OCI-LY1 (cell line): ENCODE measurements at regions not wholly inside any gene's neighbourhood (a gene's known extent, or its start where the extent isn't known, plus 50 kb on each side); places are given as distances from the start of the nearest gene placed in this dataset.

Experiments
- EZH2 ChIP-seq: fragments of 200-600 bp; sonication (generic), shearing (Covaris generic); IDR thresholded peaks from 2 replicates; pipeline ENCODE4 v1.8.0; 2017; ENCODE audit warnings: borderline replicate concordance, mixed run types, mild to moderate bottlenecking, antibody characterized with exemption, low read length, moderate library complexity, mixed read lengths
- TF ChIP-seq, protein P1 (sequence below): fragments of 200-600 bp; sonication (generic), shearing (Covaris generic); IDR thresholded peaks from 2 replicates; pipeline ENCODE4 v1.5.1; 2017; ENCODE audit warnings: mild to moderate bottlenecking, antibody characterized with exemption, low read length, moderate library complexity, mixed read lengths

DNA sequence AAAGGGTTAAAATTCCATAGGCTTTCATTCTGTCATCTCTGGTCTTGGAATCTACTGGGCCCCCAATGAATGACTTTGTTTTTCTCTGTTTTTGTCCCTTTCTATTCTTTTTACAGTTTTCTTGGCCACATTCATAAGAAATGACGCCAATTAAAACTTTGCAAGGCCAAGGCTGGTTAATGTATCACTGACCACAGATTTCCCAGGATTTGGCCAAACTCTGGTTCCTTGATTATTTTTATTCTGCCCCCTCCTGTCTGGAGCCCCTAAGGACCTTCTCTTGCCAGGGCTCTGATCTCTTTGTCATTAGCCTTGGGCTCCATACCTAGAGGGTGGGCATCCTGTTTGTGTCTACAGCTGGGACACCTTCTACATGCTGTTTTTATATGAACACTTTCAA is 388.9 kb upstream of the PAPPA start:
- TF ChIP-seq, protein P1, sequence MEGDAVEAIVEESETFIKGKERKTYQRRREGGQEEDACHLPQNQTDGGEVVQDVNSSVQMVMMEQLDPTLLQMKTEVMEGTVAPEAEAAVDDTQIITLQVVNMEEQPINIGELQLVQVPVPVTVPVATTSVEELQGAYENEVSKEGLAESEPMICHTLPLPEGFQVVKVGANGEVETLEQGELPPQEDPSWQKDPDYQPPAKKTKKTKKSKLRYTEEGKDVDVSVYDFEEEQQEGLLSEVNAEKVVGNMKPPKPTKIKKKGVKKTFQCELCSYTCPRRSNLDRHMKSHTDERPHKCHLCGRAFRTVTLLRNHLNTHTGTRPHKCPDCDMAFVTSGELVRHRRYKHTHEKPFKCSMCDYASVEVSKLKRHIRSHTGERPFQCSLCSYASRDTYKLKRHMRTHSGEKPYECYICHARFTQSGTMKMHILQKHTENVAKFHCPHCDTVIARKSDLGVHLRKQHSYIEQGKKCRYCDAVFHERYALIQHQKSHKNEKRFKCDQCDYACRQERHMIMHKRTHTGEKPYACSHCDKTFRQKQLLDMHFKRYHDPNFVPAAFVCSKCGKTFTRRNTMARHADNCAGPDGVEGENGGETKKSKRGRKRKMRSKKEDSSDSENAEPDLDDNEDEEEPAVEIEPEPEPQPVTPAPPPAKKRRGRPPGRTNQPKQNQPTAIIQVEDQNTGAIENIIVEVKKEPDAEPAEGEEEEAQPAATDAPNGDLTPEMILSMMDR = no peak
- no peak for TF ChIP-seq EZH2
